Epithelial cell of esophagus (primary cell): ENCODE measurements at regions not wholly inside any gene's neighbourhood (a gene's known extent, or its start where the extent isn't known, plus 50 kb on each side); places are given as distances from the start of the nearest gene placed in this dataset.

Source experiments
- DNase-seq: peaks from one replicate; pipeline ENCODE4 v3.0.0; 2010; ENCODE audit warnings: low read depth
- H3K4me3 ChIP-seq: 2 replicates; pipeline ENCODE4 v1.5.1; 2011; ENCODE audit warnings: mild to moderate bottlenecking, low read length, control low read depth
- CTCF ChIP-seq: IDR thresholded peaks from 2 replicates; pipeline ENCODE4 v1.5.1; 2011; ENCODE audit warnings: low read depth, mild to moderate bottlenecking, low read length, control low read depth, inconsistent platforms; ENCODE audit not compliant: insufficient read depth; ENCODE audit errors: missing control alignments

GRCh38 chr14:71632440-71632946 is 299.7 kb upstream of the RGS6 start:
- no peak overlapping the region for H3K4me3 ChIP-seq
- DNase-seq: no peak
- TF ChIP-seq CTCF: no peak

- no peak for DNase-seq
- TF ChIP-seq CTCF: no peak
- no peak overlapping the region for H3K4me3 ChIP-seq
Observed at GRCh38 chr14:71636076-71636475, 296.2 kb upstream of the RGS6 start.

GRCh38 chr14:71636820-71637471 is 295.3 kb upstream of the RGS6 start:
- no peak overlapping the region for H3K4me3 ChIP-seq
- no peak for DNase-seq
- no peak for TF ChIP-seq CTCF

GRCh38 chr14:71638523-71639196 is 293.6 kb upstream of the RGS6 start:
- TF ChIP-seq CTCF: no peak
- H3K4me3 ChIP-seq: no peak overlapping the region
- DNase-seq: peak; percentile 73

DNA sequence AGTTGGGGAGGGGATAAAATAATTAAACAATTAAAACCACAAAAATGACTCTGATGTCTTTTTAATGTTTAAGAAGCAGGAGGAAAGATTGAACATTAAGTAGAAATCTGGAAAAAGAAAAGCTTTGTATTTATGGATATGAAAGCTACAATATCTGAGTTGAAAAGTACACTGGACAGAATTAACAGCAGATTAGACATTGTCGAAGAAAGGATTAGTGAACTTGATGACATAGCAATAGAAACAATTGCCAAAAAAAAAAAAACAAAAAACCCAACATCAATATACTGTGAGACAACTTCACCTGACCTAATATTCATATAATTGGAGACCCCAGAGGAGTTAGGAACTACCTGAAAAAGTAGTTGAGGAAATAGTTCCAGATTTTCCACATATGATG is 289.5 kb upstream of the RGS6 start:
- no peak for TF ChIP-seq CTCF
- H3K4me3 ChIP-seq: no peak overlapping the region
- no peak for DNase-seq

GRCh38 chr14:71645656-71646055 is 286.6 kb upstream of the RGS6 start:
- no peak overlapping the region for H3K4me3 ChIP-seq
- TF ChIP-seq CTCF: no peak
- DNase-seq: no peak
